NT2/D1 (cell line): ENCODE measurements at regions not wholly inside any gene's neighbourhood (a gene's known extent, or its start where the extent isn't known, plus 50 kb on each side); places are given as distances from the start of the nearest gene placed in this dataset.

Experiments used
- YY1 ChIP-seq: IDR thresholded peaks from 2 replicates; pipeline ENCODE4 v1.6.1; 2011; ENCODE audit not compliant: insufficient read length, insufficient read depth
- ZNF274 ChIP-seq: IDR thresholded peaks from 2 replicates; pipeline ENCODE4 v1.6.1; 2011; ENCODE audit warnings: mild to moderate bottlenecking, low read depth, low read length

GRCh38 chr2:122055521-122055931 is 300.1 kb downstream of the TSN start:
- no peak for TF ChIP-seq ZNF274
- no peak for TF ChIP-seq YY1
